Peyer's patch (tissue), 4 donors: ENCODE measurements at regions not wholly inside any gene's neighbourhood (a gene's known extent, or its start where the extent isn't known, plus 50 kb on each side); places are given as distances from the start of the nearest gene placed in this dataset.

Source experiments
- DNase-seq, 3 donors: peaks; one replicate each; pipeline ENCODE4 v3.0.0-alpha.2; 2017 to 2019
- H3K27ac ChIP-seq, 4 donors: fragments of 200-600 bp; sonication (generic); one replicate each; pipeline ENCODE4 v1.5.1; 2016 to 2019
- H3K27me3 ChIP-seq, 2 donors: fragments of 200-600 bp; sonication (generic); one replicate each; pipeline ENCODE4 v1.5.1; 2019
- H3K36me3 ChIP-seq, 3 donors: fragments of 200-600 bp; sonication (generic); one replicate each; pipeline ENCODE4 v1.5.1; 2016 to 2019
- H3K4me1 ChIP-seq, 4 donors: fragments of 200-600 bp; sonication (generic); one replicate each; pipeline ENCODE4 v1.5.1; 2016 to 2019
- H3K4me3 ChIP-seq, 4 donors: fragments of 200-600 bp; sonication (generic); 1 replicate in 3 of 4; 2 replicates in 1 of 4; pipeline ENCODE4 v1.5.1; 2016 to 2019; ENCODE audit warnings: mild to moderate bottlenecking in 1 of 4
- H3K9me3 ChIP-seq, 4 donors: fragments of 200-600 bp; sonication (generic); one replicate each; pipeline ENCODE4 v1.5.1; 2016 to 2019; ENCODE audit warnings: mild to moderate bottlenecking in 1 of 4
- POLR2A ChIP-seq, 2 donors: fragments of 450-650 bp; IDR thresholded peaks; one replicate each; pipeline ENCODE4 v1.5.1; 2017; ENCODE audit warnings: antibody characterized with exemption in 2 of 2, mild to moderate bottlenecking in 2 of 2, moderate library complexity in 2 of 2
- TF ChIP-seq, protein P1 (sequence below), 6 experiments: fragments of 450-650 bp in 4 of 6; fragments of 200-600 bp in 2 of 6; sonication (generic) in 1 of 6; IDR thresholded peaks; one replicate each; pipeline ENCODE4 v1.5.1; 2017 to 2019; ENCODE audit warnings: antibody characterized with exemption in 6 of 6, mild to moderate bottlenecking in 3 of 6, moderate library complexity in 1 of 6

DNA sequence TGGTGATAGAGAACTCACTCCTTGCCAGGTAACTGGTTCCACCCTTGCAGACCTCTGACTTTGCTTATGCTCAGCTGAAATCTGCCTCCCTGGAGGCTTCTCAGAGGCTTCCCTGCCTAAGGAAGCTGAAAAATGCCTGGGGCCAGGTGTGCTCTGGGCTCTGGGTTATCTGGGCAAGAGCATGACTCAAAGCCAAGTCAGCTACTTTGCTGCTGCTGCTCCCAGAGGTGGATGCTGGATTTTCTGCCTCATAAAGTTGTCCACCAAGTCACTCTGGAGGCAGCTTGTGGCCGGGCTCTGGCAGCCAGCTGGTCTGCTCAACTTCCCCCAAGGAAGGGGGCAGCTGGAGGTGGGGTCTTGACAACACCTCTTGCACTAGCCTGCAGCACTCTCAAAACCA, 132.7 kb downstream of the PJA1 start:
- no peak overlapping the region for H3K4me3 ChIP-seq
- no peaks in the 10 kb centered on the region for H3K27me3 ChIP-seq
- no peaks in the 10 kb centered on the region for H3K4me1 ChIP-seq
- H3K9me3 ChIP-seq: no peaks in the 10 kb centered on the region
- no peak overlapping the region for H3K27ac ChIP-seq
- no peak for TF ChIP-seq POLR2A (IDR thresholded peaks at IDR 0.05)
- TF ChIP-seq, protein P1, sequence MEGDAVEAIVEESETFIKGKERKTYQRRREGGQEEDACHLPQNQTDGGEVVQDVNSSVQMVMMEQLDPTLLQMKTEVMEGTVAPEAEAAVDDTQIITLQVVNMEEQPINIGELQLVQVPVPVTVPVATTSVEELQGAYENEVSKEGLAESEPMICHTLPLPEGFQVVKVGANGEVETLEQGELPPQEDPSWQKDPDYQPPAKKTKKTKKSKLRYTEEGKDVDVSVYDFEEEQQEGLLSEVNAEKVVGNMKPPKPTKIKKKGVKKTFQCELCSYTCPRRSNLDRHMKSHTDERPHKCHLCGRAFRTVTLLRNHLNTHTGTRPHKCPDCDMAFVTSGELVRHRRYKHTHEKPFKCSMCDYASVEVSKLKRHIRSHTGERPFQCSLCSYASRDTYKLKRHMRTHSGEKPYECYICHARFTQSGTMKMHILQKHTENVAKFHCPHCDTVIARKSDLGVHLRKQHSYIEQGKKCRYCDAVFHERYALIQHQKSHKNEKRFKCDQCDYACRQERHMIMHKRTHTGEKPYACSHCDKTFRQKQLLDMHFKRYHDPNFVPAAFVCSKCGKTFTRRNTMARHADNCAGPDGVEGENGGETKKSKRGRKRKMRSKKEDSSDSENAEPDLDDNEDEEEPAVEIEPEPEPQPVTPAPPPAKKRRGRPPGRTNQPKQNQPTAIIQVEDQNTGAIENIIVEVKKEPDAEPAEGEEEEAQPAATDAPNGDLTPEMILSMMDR (IDR thresholded peaks at IDR 0.05): no peak
- no peaks in the 10 kb centered on the region for H3K36me3 ChIP-seq
- no peak for DNase-seq

DNA sequence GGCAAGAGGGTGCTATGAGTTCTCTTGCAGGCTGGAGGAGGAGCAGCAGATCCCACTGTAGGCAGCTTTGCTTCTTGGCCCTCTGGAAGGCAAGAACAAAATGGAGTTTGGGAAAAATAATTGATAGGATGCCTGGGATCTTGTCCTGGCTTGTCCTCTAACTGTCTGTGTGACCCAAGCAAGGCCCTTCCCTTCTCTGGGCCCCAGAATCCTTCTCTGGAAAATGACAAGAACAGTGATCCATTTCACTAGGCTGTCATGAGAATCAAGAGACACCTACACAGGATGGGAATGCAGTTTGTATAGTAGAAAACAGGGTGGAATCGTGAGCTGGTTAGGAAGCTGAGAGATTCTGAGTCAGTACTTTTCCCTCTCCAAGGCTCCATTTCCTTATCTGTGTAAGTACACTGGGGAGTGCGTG, 133.3 kb downstream of the PJA1 start:
- H3K4me1 ChIP-seq: no peaks in the 10 kb centered on the region
- no peaks in the 10 kb centered on the region for H3K9me3 ChIP-seq
- H3K36me3 ChIP-seq: no peaks in the 10 kb centered on the region
- TF ChIP-seq POLR2A (IDR thresholded peaks at IDR 0.05): no peak
- TF ChIP-seq, protein P1 (IDR thresholded peaks at IDR 0.05): no peak
- H3K27ac ChIP-seq: no peak overlapping the region
- H3K4me3 ChIP-seq: no peak overlapping the region
- H3K27me3 ChIP-seq: no peaks in the 10 kb centered on the region
- DNase-seq: no peak

DNA sequence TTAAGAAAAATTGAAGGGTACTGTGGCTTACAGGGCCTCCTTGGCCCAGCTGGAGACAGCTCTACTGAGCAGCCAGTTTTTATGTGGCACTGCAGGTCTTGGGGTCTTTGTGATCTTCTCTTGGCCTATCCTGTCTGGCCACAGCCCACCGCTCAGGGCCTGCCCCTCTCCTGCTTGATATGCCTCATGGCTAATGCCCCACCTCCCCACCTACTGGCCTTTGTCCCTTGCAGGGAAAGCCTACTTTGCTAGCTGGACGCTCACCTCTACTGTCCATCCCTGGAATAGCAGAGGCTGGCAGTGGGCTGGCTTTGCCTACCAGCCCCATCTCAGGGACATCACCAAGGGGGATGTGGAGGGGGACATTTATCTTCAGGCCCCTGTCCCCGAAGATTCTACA, 134.1 kb downstream of the PJA1 start:
- H3K27ac ChIP-seq: no peak overlapping the region

DNA sequence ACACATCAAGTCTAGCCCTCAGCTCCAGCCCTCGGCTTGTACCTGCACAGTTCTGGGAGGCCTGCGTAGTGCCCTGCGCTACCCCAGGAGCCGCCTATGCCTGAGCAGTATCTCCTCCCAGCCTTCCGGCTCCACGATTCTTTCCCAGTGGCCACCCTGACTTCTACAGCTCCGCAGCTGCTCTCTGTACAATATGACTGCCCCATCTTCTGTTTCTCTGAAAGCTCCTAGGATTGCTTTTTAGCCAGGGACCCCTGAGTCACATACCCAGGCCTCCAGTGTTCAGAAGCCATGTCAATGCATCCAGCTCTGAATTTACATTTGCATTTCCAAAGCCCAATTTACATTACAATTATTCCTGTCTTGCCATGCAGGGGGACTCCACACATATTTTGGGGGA, 135.5 kb downstream of the PJA1 start:
- Histone ChIP-seq H3K27ac (no peak overlapping the region), H3K36me3 (no peaks in the 10 kb centered on the region), H3K4me1 (no peaks in the 10 kb centered on the region), H3K27me3 (no peaks in the 10 kb centered on the region), H3K9me3 (no peaks in the 10 kb centered on the region), H3K4me3 (no peak overlapping the region)
- DNase-seq: no peak
- TF ChIP-seq, protein P1 (IDR thresholded peaks at IDR 0.05): no peak
- no peak for TF ChIP-seq POLR2A (IDR thresholded peaks at IDR 0.05)

More for the DNA sequence above, 134.1 kb downstream of the PJA1 start:
- Histone ChIP-seq H3K36me3 (no peaks in the 10 kb centered on the region), H3K27me3 (no peaks in the 10 kb centered on the region), H3K9me3 (no peaks in the 10 kb centered on the region), H3K4me1 (no peaks in the 10 kb centered on the region), H3K4me3 (no peak overlapping the region)
- DNase-seq: no peak
- no peak for TF ChIP-seq POLR2A (IDR thresholded peaks at IDR 0.05)
- TF ChIP-seq, protein P1 (IDR thresholded peaks at IDR 0.05): peak in 3 of 6 experiments; percentile 43 to 49 (median 47)

DNA sequence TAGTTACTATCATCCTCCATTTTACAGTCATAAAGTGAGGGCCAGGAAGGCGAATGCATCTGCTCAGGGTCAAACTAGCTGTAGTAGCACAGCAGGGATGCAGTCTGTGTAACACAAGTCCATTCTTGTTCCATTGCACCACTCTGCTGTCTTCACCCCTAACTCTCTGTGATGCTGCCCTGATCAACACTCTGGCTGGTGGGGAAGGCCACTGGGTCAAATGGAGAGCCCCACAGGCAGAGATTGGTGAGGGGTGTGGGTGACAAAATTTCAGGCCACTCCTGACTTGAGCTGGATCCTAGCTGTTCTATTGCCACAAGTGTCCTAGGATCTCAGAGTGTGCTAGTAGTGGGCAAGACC, 136.5 kb downstream of the PJA1 start:
- no peak overlapping the region for H3K4me3 ChIP-seq
- DNase-seq: no peak
- H3K4me1 ChIP-seq: no peaks in the 10 kb centered on the region
- no peak overlapping the region for H3K27ac ChIP-seq
- TF ChIP-seq, protein P1 (IDR thresholded peaks at IDR 0.05): no peak
- TF ChIP-seq POLR2A (IDR thresholded peaks at IDR 0.05): no peak
- no peaks in the 10 kb centered on the region for H3K9me3 ChIP-seq
- H3K27me3 ChIP-seq: no peaks in the 10 kb centered on the region
- no peaks in the 10 kb centered on the region for H3K36me3 ChIP-seq
